Loucy (cell line): ENCODE measurements at regions not wholly inside any gene's neighbourhood (a gene's known extent, or its start where the extent isn't known, plus 50 kb on each side); places are given as distances from the start of the nearest gene placed in this dataset.

Experiments used
- H2AFZ ChIP-seq: fragments of 200-600 bp; sonication (generic); 2 replicates; pipeline ENCODE4 v1.6.0; 2016; ENCODE audit warnings: antibody characterized with exemption, mild to moderate bottlenecking, low read length, moderate library complexity
- H3F3A ChIP-seq: fragments of 200-600 bp; 2 replicates; pipeline ENCODE4 v1.6.0; 2016; ENCODE audit warnings: antibody characterized with exemption, low read depth, mild to moderate bottlenecking
- H3K27me3 ChIP-seq: fragments of 200-600 bp; sonication (generic); 2 replicates; pipeline ENCODE4 v1.6.1; 2014; ENCODE audit warnings: low read length, mild to moderate bottlenecking; ENCODE audit not compliant: insufficient read depth, poor library complexity, severe bottlenecking
- H3K36me3 ChIP-seq: fragments of 200-600 bp; sonication (generic); 2 replicates; pipeline ENCODE4 v1.6.1; 2016; ENCODE audit warnings: low read length; ENCODE audit not compliant: insufficient read depth
- H3K4me1 ChIP-seq: fragments of 200-600 bp; sonication (generic); 2 replicates; pipeline ENCODE4 v1.5.1; 2014; ENCODE audit warnings: low read length, mild to moderate bottlenecking; ENCODE audit not compliant: insufficient read depth, poor library complexity, severe bottlenecking
- H3K4me2 ChIP-seq: fragments of 200-600 bp; sonication (generic); 2 replicates; pipeline ENCODE4 v1.6.0; 2014; ENCODE audit warnings: antibody characterized with exemption, low read length, low read depth, mild to moderate bottlenecking; ENCODE audit not compliant: poor library complexity, severe bottlenecking
- H3K4me3 ChIP-seq: fragments of 200-600 bp; sonication (generic); 2 replicates; pipeline ENCODE4 v1.5.1; 2014; ENCODE audit warnings: low read length, mild to moderate bottlenecking, mixed read lengths; ENCODE audit not compliant: poor library complexity, severe bottlenecking
- H3K79me2 ChIP-seq: fragments of 200-600 bp; sonication (generic); 2 replicates; pipeline ENCODE4 v1.6.1; 2014; ENCODE audit warnings: low read length; ENCODE audit not compliant: insufficient read depth
- H3K9ac ChIP-seq: fragments of 200-600 bp; sonication (generic); 2 replicates; pipeline ENCODE4 v1.6.0; 2014; ENCODE audit warnings: mild to moderate bottlenecking, low read depth, low read length, moderate library complexity; ENCODE audit not compliant: poor library complexity, severe bottlenecking
- H3K9me2 ChIP-seq: fragments of 200-600 bp; sonication (generic); replicated peaks from 2 replicates; pipeline ENCODE4 v1.6.1; 2016; ENCODE audit warnings: low read depth, low read length, mixed read lengths
- H3K9me3 ChIP-seq: fragments of 200-600 bp; sonication (generic); 2 replicates; pipeline ENCODE4 v1.6.1; 2014; ENCODE audit warnings: mild to moderate bottlenecking, antibody characterized with exemption, low read length, low read depth; ENCODE audit not compliant: insufficient read depth
- H4K20me1 ChIP-seq: fragments of 200-600 bp; sonication (generic); 2 replicates; pipeline ENCODE4 v1.6.0; 2014; ENCODE audit warnings: antibody characterized with exemption, low read length, mild to moderate bottlenecking; ENCODE audit not compliant: insufficient read depth, poor library complexity, severe bottlenecking
- CTCF ChIP-seq: fragments of 200-600 bp; sonication (generic); conservative IDR thresholded peaks from 2 replicates; pipeline ENCODE4 v1.5.1; 2014; ENCODE audit warnings: mild to moderate bottlenecking, antibody characterized with exemption, low read length
- EZH2phosphoT487 ChIP-seq: fragments of 200-600 bp; IDR thresholded peaks from 2 replicates; pipeline ENCODE4 v1.6.1; 2018; ENCODE audit warnings: antibody characterized with exemption, mild to moderate bottlenecking, moderate library complexity, borderline replicate concordance

GRCh38 chr3:152768478-152768877 lies 66.5 kb upstream of the P2RY1 start:
- H3K27me3 ChIP-seq = no peaks in the 10 kb centered on the region

GRCh38 chr3:152769523-152769922 lies 65.4 kb upstream of the P2RY1 start:
- no peak overlapping the region for H3K4me3 ChIP-seq
- H3K79me2 ChIP-seq = no peaks in the 10 kb centered on the region
- H2AFZ ChIP-seq = no peak overlapping the region
- H4K20me1 ChIP-seq = no peaks in the 10 kb centered on the region
- no peaks in the 10 kb centered on the region for H3K9me2 ChIP-seq
- H3K36me3 ChIP-seq = no peaks in the 10 kb centered on the region
- H3K4me1 ChIP-seq = no peaks in the 10 kb centered on the region
- H3K9ac ChIP-seq = no peak overlapping the region
- H3K4me2 ChIP-seq = no peak overlapping the region
- TF ChIP-seq CTCF (no peak), EZH2phosphoT487 (no peak)
- no peaks in the 10 kb centered on the region for H3F3A ChIP-seq
- H3K27me3 ChIP-seq = no peaks in the 10 kb centered on the region
- no peaks in the 10 kb centered on the region; the same call in 1 of the 2 replicates for H3K9me3 ChIP-seq

More at GRCh38 chr3:152768478-152768877, 66.5 kb upstream of the P2RY1 start:
- H3K79me2 ChIP-seq = no peaks in the 10 kb centered on the region
- no peaks in the 10 kb centered on the region for H4K20me1 ChIP-seq
- peaks cover 8% of the 10 kb centered on the region; the same call in 1 of the 2 replicates for H3K9me3 ChIP-seq
- TF ChIP-seq EZH2phosphoT487 (no peak), CTCF (no peak)
- H3K36me3 ChIP-seq = no peaks in the 10 kb centered on the region
- H3K4me2 ChIP-seq = no peak overlapping the region
- no peaks in the 10 kb centered on the region for H3K9me2 ChIP-seq
- H2AFZ ChIP-seq = no peak overlapping the region
- no peak overlapping the region for H3K9ac ChIP-seq
- H3K4me3 ChIP-seq = no peak overlapping the region
- H3K4me1 ChIP-seq = no peaks in the 10 kb centered on the region
- no peaks in the 10 kb centered on the region for H3F3A ChIP-seq

GRCh38 chr3:152770296-152770695 lies 64.6 kb upstream of the P2RY1 start:
- Histone ChIP-seq H3K9me2 (no peaks in the 10 kb centered on the region), H3K79me2 (no peaks in the 10 kb centered on the region), H3K9ac (no peak overlapping the region), H3K36me3 (no peaks in the 10 kb centered on the region), H3K4me3 (no peak overlapping the region), H3K9me3 (no peaks in the 10 kb centered on the region), H3K4me1 (no peaks in the 10 kb centered on the region), H3K27me3 (no peaks in the 10 kb centered on the region), H2AFZ (no peak overlapping the region), H3F3A (no peaks in the 10 kb centered on the region), H3K4me2 (no peak overlapping the region), H4K20me1 (no peaks in the 10 kb centered on the region)
- TF ChIP-seq CTCF = no peak
- TF ChIP-seq EZH2phosphoT487 = no peak
